HG02885 (cell line): ENCODE measurements at regions not wholly inside any gene's neighbourhood (a gene's known extent, or its start where the extent isn't known, plus 50 kb on each side); places are given as distances from the start of the nearest gene placed in this dataset.

ENCODE experiments used
- ATAC-seq: cut with Tn5 transposase; IDR thresholded peaks from one replicate; pipeline ENCODE4 v1.9.1; 2021; ENCODE audit warnings: mild to moderate bottlenecking; ENCODE audit not compliant: unreplicated experiment, poor library complexity

GRCh38 chr9:124205686-124206352 lies 51.9 kb upstream of the NEK6 start:
- ATAC-seq = no peak

- ATAC-seq = no peak
Observed at GRCh38 chr9:124206391-124206790, 51.4 kb upstream of the NEK6 start.
